Common myeloid progenitor, CD34-positive (primary cell): ENCODE measurements at regions not wholly inside any gene's neighbourhood (a gene's known extent, or its start where the extent isn't known, plus 50 kb on each side); places are given as distances from the start of the nearest gene placed in this dataset.
A peak's percentile ranks its signal among the peaks of the same experiment; 100 is the strongest.

Experiments used
- CTCF ChIA-PET: fragments of 350-600 bp; sonication (Branson Sonifier 250); formaldehyde crosslinking; loops from one replicate; lab custom pipeline; 2021; ENCODE audit warnings: antibody characterized with exemption; lab: Charles Lee
- POLR2A ChIA-PET: fragments of 350-600 bp; sonication (Branson Sonifier 250); formaldehyde crosslinking; loops from one replicate; lab custom pipeline; 2021; ENCODE audit warnings: antibody characterized with exemption; lab: Charles Lee
- DNase-seq, 3 donors: peaks; one replicate each; pipeline versions ENCODE4 v3.0.0 to v3.0.0-alpha.2; 2013
- H3K27ac ChIP-seq, 2 experiments: 1 replicate in 1 of 2; 2 replicates in 1 of 2; pipeline ENCODE4 v1.7.0; 2013; ENCODE audit warnings: inconsistent platforms in 2 of 2, low read length in 2 of 2, mild to moderate bottlenecking in 2 of 2, low read depth in 1 of 2, moderate library complexity in 1 of 2; ENCODE audit not compliant: severe bottlenecking in 2 of 2, insufficient read depth in 1 of 2, poor library complexity in 1 of 2
- H3K27me3 ChIP-seq, 5 experiments: replicated peaks in 2 of 5; 1 replicate in 3 of 5; 2 replicates in 2 of 5; pipeline versions ENCODE4 v1.6.1 to v1.7.0; 2013; ENCODE audit warnings: low read length in 4 of 5, mild to moderate bottlenecking in 2 of 5, moderate library complexity in 2 of 5, inconsistent platforms in 1 of 5; ENCODE audit not compliant: insufficient read depth in 5 of 5, control insufficient read depth in 4 of 5
- H3K36me3 ChIP-seq, 4 experiments: 1 replicate in 2 of 4; 2 replicates in 2 of 4; pipeline versions ENCODE4 v1.6.1 to v1.7.0; 2013; ENCODE audit warnings: low read length in 3 of 4, control low read depth in 1 of 4, mild to moderate bottlenecking in 1 of 4; ENCODE audit not compliant: control insufficient read depth in 4 of 4, insufficient read depth in 4 of 4
- H3K4me1 ChIP-seq, 4 experiments: 1 replicate in 3 of 4; 2 replicates in 1 of 4; pipeline versions ENCODE4 v1.6.1 to v1.7.1; 2013; ENCODE audit warnings: low read length in 3 of 4, mild to moderate bottlenecking in 3 of 4, control low read depth in 1 of 4, inconsistent platforms in 1 of 4, moderate library complexity in 1 of 4; ENCODE audit not compliant: control insufficient read depth in 4 of 4, insufficient read depth in 4 of 4; ENCODE audit errors: control extremely low read depth in 1 of 4
- H3K4me3 ChIP-seq, 7 experiments: 1 replicate in 4 of 7; 2 replicates in 3 of 7; pipeline versions ENCODE4 v1.5.1 to v1.7.0; 2013; ENCODE audit warnings: mild to moderate bottlenecking in 7 of 7, low read length in 6 of 7, moderate library complexity in 6 of 7, inconsistent platforms in 2 of 7, low read depth in 2 of 7, control low read depth in 1 of 7; ENCODE audit not compliant: insufficient read depth in 4 of 7, control insufficient read depth in 1 of 7; ENCODE audit errors: extremely low read depth in 1 of 7
- H3K9me3 ChIP-seq, 5 experiments: 1 replicate in 4 of 5; 2 replicates in 1 of 5; pipeline versions ENCODE4 v1.6.1 to v1.7.1; 2013; ENCODE audit warnings: low read length in 4 of 5, mild to moderate bottlenecking in 2 of 5, inconsistent platforms in 1 of 5, low read depth in 1 of 5, moderate library complexity in 1 of 5; ENCODE audit not compliant: control insufficient read depth in 4 of 5, insufficient read depth in 2 of 5; ENCODE audit errors: control extremely low read depth in 1 of 5
- WGBS: methylation state at CpG from one replicate; pipeline ENCODE4 v1.1.5; 2013; ENCODE audit not compliant: insufficient coverage; 5-methylcytosine and 5-hydroxymethylcytosine counted together

DNA sequence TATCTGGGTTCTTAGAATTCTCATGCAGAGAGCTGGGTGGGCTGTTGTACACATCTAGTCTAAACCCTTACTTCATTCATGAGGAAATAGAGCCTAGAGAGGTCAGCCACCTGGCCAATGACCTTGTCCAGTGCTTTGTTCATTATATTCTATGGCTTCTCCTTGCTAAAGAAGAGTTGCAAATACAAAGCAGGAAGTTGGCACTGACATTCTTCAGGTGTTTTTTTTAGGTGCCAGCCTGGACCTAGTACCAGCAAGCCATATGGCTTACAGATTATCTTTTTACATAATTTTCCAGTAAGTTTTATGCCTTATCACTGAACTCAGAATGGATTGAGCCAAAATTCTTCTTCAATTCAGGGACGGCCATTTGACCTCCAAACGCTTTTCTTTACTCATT, 54.7 kb upstream of the PGM2 start:
- H3K36me3 ChIP-seq: no peaks in the 10 kb centered on the region
- POLR2A ChIA-PET: no interaction called here
- H3K4me1 ChIP-seq: peaks cover 0 to 10% (median 6%) of the 10 kb centered on the region in 4 experiments
- no CpG with 5 or more reads among the region's 2 CpGs for WGBS
- DNase-seq: no peak
- CTCF ChIA-PET: no interaction called here
- H3K9me3 ChIP-seq: peaks cover 0 to 1% (median 0%) of the 10 kb centered on the region in 5 experiments
- H3K4me3 ChIP-seq: no peak overlapping the region
- H3K27ac ChIP-seq: no peak overlapping the region
- no peaks in the 10 kb centered on the region for H3K27me3 ChIP-seq

DNA sequence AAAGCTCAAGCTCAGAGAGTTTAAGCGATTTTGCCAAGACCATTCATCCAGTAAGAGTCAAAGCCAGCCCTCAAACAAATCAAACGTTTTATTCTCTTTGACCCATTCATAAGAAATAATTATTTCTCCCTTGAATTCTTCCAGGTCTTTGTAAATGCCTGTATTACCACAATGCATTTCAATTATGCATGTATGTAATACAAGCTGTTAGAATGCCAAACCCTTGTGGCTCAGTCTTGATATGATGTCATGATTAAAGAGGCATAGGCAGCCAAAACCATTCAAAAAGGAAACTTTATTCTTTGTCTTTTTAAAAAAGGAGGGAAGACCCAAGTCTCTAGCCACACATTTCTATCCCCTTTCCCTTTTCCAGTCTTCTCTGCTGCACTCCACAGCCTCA, 56.5 kb upstream of the PGM2 start:
- H3K4me1 ChIP-seq: peaks cover 0 to 12% (median 8%) of the 10 kb centered on the region in 4 experiments
- H3K27me3 ChIP-seq: no peaks in the 10 kb centered on the region
- H3K36me3 ChIP-seq: no peaks in the 10 kb centered on the region
- H3K4me3 ChIP-seq: no peak overlapping the region
- WGBS: no CpG with 5 or more reads among the region's 2 CpGs
- no peak overlapping the region for H3K27ac ChIP-seq
- no peak for DNase-seq
- H3K9me3 ChIP-seq: no peaks in the 10 kb centered on the region
- CTCF ChIA-PET: interaction anchor here (1.1 to 1.2 kb wide), 3 partner anchors 9 to 93 kb away, joined by 3 to 7 read pairs (median 3); no protein-coding TSS in a partner anchor
- POLR2A ChIA-PET: no interaction called here

DNA sequence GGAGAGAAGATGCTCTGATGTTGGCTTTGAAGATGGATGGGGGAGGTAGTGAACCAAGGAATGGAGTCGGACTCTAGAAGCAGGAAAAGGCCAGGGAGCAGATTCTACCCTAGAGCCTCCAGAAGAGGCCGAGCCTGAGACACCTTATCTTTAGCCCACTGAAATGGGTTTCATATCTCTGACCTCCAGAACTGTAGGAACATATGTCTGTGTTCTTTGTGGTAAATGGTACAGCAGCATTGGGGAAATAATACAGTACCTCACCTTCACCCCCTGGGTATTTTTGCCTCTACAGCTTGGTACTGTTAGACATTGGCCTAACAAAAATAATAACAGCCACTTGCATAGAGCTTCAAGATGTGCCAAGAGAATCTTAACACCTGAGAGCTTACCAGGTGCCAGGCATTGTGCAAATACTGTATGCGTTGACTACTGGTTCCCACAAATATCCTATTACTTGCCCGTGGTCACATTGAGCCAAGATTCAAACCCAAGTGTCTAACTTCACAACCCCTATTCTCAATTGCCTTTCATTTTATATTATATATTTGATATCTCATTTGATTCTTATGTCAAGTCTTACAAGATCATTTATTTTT, 57.0 kb upstream of the PGM2 start:
- no peak for DNase-seq
- 92% methylated on average over 2 of the region's 4 CpGs for WGBS
- Histone ChIP-seq H3K4me3 (no peak overlapping the region), H3K27ac (no peak overlapping the region), H3K4me1 (peaks cover 0 to 12% (median 8%) of the 10 kb centered on the region in 4 experiments), H3K9me3 (no peaks in the 10 kb centered on the region), H3K36me3 (no peaks in the 10 kb centered on the region), H3K27me3 (no peaks in the 10 kb centered on the region)
- ChIA-PET CTCF (interaction anchor here (1.1 to 2.4 kb wide), 4 partner anchors 9 to 167 kb away, joined by 3 to 7 read pairs (median 4); no protein-coding TSS in a partner anchor), POLR2A (no interaction called here)

DNA sequence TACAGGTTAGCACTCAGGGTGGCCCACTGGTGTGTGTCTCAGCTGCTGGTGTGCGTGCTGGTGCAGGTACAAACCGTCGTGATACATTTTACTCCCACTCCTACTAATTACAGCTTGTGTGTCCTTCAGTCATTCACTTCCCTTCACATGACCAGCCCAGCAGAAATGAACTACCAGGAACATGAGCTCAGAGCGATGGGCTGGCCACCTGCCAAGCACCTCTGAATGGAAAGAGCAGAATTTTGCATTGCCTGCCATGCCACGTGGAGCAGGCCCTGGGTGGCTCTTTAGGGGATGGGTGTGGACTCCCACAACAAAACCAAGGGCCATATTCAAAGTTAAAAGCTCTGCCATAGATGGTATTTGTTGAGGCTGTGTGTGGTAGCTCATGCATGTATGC, 58.9 kb upstream of the PGM2 start:
- DNase-seq: peak in 2 of 3 donors; percentile 59 to 61
- no peak overlapping the region for H3K4me3 ChIP-seq
- H3K27ac ChIP-seq: no peak overlapping the region
- ChIA-PET CTCF (interaction anchor here (1.0 to 2.4 kb wide), 6 partner anchors 10 to 165 kb away, joined by 3 to 6 read pairs (median 4); no protein-coding TSS in a partner anchor), POLR2A (no interaction called here)
- WGBS: 29% methylated on average over 4 of the region's 5 CpGs
- H3K4me1 ChIP-seq: peaks cover 5 to 20% (median 12%) of the 10 kb centered on the region in 4 experiments
- H3K9me3 ChIP-seq: no peaks in the 10 kb centered on the region
- H3K27me3 ChIP-seq: no peaks in the 10 kb centered on the region
- no peaks in the 10 kb centered on the region for H3K36me3 ChIP-seq

DNA sequence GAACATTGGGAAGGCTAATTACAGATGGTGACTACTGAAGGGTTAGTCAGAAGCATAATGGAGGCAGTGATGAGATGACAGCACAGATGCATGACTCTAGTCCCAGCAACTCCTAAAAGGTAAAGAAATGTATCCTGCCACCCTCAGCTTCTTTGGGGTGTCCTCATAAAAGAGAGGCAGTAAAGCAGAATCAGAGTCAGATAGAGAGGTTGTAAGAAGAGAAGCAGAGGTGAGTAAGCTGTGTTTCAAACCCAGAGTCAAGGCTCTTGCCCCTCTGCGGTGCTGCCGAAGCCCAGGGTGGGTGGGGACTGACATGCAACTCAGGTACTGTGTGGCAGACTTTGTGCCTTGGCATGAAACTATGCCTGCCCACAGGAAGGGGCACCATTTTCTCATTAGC, 59.5 kb upstream of the PGM2 start:
- no peak overlapping the region for H3K4me3 ChIP-seq
- H3K36me3 ChIP-seq: no peaks in the 10 kb centered on the region
- ChIA-PET CTCF (interaction anchor here (1.0 to 2.0 kb wide), 5 partner anchors 10 to 28 kb away, joined by 3 to 5 read pairs (median 3); no protein-coding TSS in a partner anchor), POLR2A (no interaction called here)
- WGBS: 100% methylated on average over 2 of the region's 2 CpGs
- peaks cover 5 to 20% (median 14%) of the 10 kb centered on the region in 4 experiments for H3K4me1 ChIP-seq
- DNase-seq: no peak
- no peaks in the 10 kb centered on the region for H3K27me3 ChIP-seq
- H3K9me3 ChIP-seq: no peaks in the 10 kb centered on the region
- H3K27ac ChIP-seq: no peak overlapping the region

DNA sequence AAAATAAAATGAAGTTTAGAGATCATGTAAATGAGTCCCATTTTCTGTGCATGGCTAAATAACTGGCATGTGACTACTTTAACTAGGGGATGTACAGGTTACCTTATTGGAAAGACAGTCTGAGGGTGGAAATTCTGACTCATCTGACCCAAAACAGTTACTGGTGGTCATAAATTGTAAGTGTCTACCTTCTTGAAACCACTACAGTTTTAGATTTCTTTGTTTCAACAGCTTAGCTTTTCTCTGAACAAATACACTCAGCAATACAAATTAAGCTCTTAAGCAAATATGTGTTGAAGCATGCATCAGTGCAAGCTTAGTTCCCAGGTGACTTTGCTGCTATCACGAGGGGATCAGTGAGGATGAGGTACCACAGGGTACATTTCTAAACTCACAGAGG, 60.7 kb upstream of the PGM2 start:
- peaks cover 5 to 20% (median 14%) of the 10 kb centered on the region in 4 experiments for H3K4me1 ChIP-seq
- WGBS: 100% methylated on average over 1 of the region's 1 CpG
- CTCF ChIA-PET: interaction anchor here (1.4 to 1.5 kb wide), 2 partner anchors 9 to 13 kb away, joined by 3 read pairs; no protein-coding TSS in a partner anchor
- H3K27me3 ChIP-seq: no peaks in the 10 kb centered on the region
- DNase-seq: peak in 2 of 3 donors; percentile 62 to 63
- H3K9me3 ChIP-seq: no peaks in the 10 kb centered on the region
- no peak overlapping the region for H3K4me3 ChIP-seq
- POLR2A ChIA-PET: interaction anchor here (0.6 kb wide), 1 partner anchor 106 kb away, joined by 3 read pairs; no protein-coding TSS in a partner anchor
- no peaks in the 10 kb centered on the region for H3K36me3 ChIP-seq
- H3K27ac ChIP-seq: no peak overlapping the region

DNA sequence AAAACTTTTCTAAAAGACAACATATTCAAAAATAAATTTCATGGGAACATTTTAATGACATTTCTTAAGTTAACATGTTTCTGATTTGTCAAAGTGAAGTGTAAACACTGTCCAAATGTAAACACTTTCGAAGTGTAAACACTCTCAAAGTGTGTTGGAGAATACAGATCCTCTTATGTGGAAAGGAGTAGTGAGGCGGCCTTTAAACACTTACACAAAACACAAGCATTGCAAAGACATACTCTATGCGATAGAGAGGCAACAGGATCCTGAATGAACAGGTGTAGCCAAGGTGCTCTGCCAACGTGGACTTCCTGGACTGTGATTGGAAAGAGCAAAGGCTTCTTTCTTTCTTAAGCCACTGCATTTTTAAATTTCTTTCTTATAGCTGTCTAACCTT, 62.7 kb upstream of the PGM2 start:
- Histone ChIP-seq H3K36me3 (no peaks in the 10 kb centered on the region), H3K4me3 (no peak overlapping the region), H3K27ac (no peak overlapping the region), H3K4me1 (peaks cover 10 to 27% (median 20%) of the 10 kb centered on the region in 4 experiments), H3K27me3 (no peaks in the 10 kb centered on the region), H3K9me3 (no peaks in the 10 kb centered on the region)
- ChIA-PET POLR2A (no interaction called here), CTCF (interaction anchor here (1.2 to 1.3 kb wide), 2 partner anchors 9 to 161 kb away, joined by 3 to 4 read pairs; no protein-coding TSS in a partner anchor)
- DNase-seq: no peak
- 100% methylated on average over 2 of the region's 4 CpGs for WGBS
